ENCODE measurements at regions not wholly inside any gene's neighbourhood (a gene's known extent, or its start where the extent isn't known, plus 50 kb on each side); places are given as distances from the start of the nearest gene placed in this dataset.

GRCh38 chr3:168604767-168605166, 509.0 kb upstream of the GOLIM4 start (continued):
- no peak for TF ChIP-seq ETS1 (CRISPR knock-in tag; IDR thresholded peaks at IDR 0.05)
- no peak for TF ChIP-seq AFF4 (CRISPR knock-in tag; IDR thresholded peaks at IDR 0.05)
- no peak for TF ChIP-seq GMEB1 (CRISPR knock-in tag; IDR thresholded peaks at IDR 0.05; ENCODE audit: borderline replicate concordance)
- no peak for TF ChIP-seq KAT8 (CRISPR knock-in tag; IDR thresholded peaks at IDR 0.05)
- no peak for TF ChIP-seq SMC3 (IDR thresholded peaks at IDR 0.05; ENCODE audit: low read length)

GRCh38 chr3:168598250-168598649, 502.5 kb upstream of the GOLIM4 start:
- Histone ChIP-seq H3K79me2 (ENCODE audit: insufficient read depth, low read length) (no peaks in the 10 kb centered on the region), H4K20me1 (ENCODE audit: insufficient read depth, low read length) (no peaks in the 10 kb centered on the region), H3K27me3 (ENCODE audit: control insufficient read depth in 1 of 2, insufficient read depth in 2 of 2, low read length in 2 of 2) (no peaks in the 10 kb centered on the region), H3K4me2 (ENCODE audit: low read depth, low read length) (no peak overlapping the region), H2AFZ (ENCODE audit: low read length) (no peak overlapping the region), H3K4me1 (ENCODE audit: insufficient read depth, low read length) (no peaks in the 10 kb centered on the region), H3K4me3 (replicated peaks in 1 of 3; ENCODE audit: insufficient read depth in 1 of 3, low read depth in 2 of 3, low read length in 3 of 3) (no peak overlapping the region), H3K27ac (ENCODE audit: extremely low read length, insufficient read depth, low read length) (no peak overlapping the region), H3K36me3 (replicated peaks in 1 of 2; ENCODE audit: control insufficient read depth in 1 of 2, insufficient read depth in 2 of 2, low read length in 2 of 2) (no peaks in the 10 kb centered on the region), H3K9ac (ENCODE audit: insufficient read depth, low read depth, low read length) (no peak overlapping the region), H3K9me3 (ENCODE audit: low read length) (no peaks in the 10 kb centered on the region)
- in situ Hi-C loops (cut with HindIII; ENCODE audit: extremely low pct_ligation_motif_present, low pct_unique_long_range_greater_than_20kb) (no loop called here), intact Hi-C loops (cut with micrococcal nuclease; ENCODE audit: unreplicated experiment) (no loop called here)
- POLR2A ChIA-PET, result no interaction called here
- FAIRE-seq, result no peak
- ATAC-seq, result no peak
- no peak for TF ChIP-seq ZFP82 (CRISPR knock-in tag; IDR thresholded peaks at IDR 0.05; ENCODE audit: borderline replicate concordance)
- no peak for TF ChIP-seq ZBTB7A (CRISPR knock-in tag; IDR thresholded peaks at IDR 0.05)
- TF ChIP-seq FOXK1 (CRISPR knock-in tag; IDR thresholded peaks at IDR 0.05; ENCODE audit: borderline replicate concordance, low read depth), result no peak
- TF ChIP-seq ZNF550 (CRISPR knock-in tag; IDR thresholded peaks at IDR 0.05; ENCODE audit: borderline replicate concordance), result no peak
- TF ChIP-seq ZNF34 (CRISPR knock-in tag; IDR thresholded peaks at IDR 0.05; ENCODE audit: borderline replicate concordance), result no peak
- no peak for TF ChIP-seq HOXA7 (CRISPR knock-in tag; IDR thresholded peaks at IDR 0.05)
- no peak for TF ChIP-seq ZC3H13 (CRISPR knock-in tag; IDR thresholded peaks at IDR 0.05)
- CTCF ChIA-PET (ENCODE audit: low intra/inter-chr PET ratio, low total read pairs), result no interaction called here
- BruUV-seq (replicated peaks), result no TSS peak
- no peak for DNase-seq (ENCODE audit: low spot score)
- WGBS (ENCODE audit: low lambda C conversion rate), result 79% methylated on average over 2 of the region's 2 CpGs
